Neural crest cell (in vitro differentiated cells): ENCODE measurements at regions not wholly inside any gene's neighbourhood (a gene's known extent, or its start where the extent isn't known, plus 50 kb on each side); places are given as distances from the start of the nearest gene placed in this dataset.

Experiments
- DNase-seq: peaks from one replicate; pipeline ENCODE4 v3.0.0; 2021; ENCODE audit warnings: low read depth, mixed read lengths, low spot score
- H3K27ac Mint-ChIP-seq: one replicate; pipeline ENCODE4 v1.8.0; 2021; ENCODE audit warnings: mild to moderate bottlenecking, mixed read lengths; ENCODE audit not compliant: unreplicated experiment
- H3K27me3 Mint-ChIP-seq: 2 replicates; pipeline ENCODE4 v1.8.0; 2021; ENCODE audit warnings: low read depth, mild to moderate bottlenecking, mixed read lengths
- H3K36me3 Mint-ChIP-seq: 2 replicates; pipeline ENCODE4 v1.8.0; 2021; ENCODE audit warnings: low read depth, mild to moderate bottlenecking, mixed read lengths
- H3K4me1 Mint-ChIP-seq: 2 replicates; pipeline ENCODE4 v1.8.0; 2021; ENCODE audit warnings: mixed read lengths
- H3K4me3 Mint-ChIP-seq: one replicate; pipeline ENCODE4 v1.8.0; 2021; ENCODE audit warnings: mild to moderate bottlenecking, mixed read lengths
- H3K9me3 Mint-ChIP-seq: 2 replicates; pipeline ENCODE4 v1.8.0; 2021; ENCODE audit warnings: mixed read lengths
- CTCF ChIP-seq: fragments of 200-600 bp; sonication (generic); conservative IDR thresholded peaks from 2 replicates; pipeline ENCODE4 v1.5.0; 2021; ENCODE audit warnings: antibody characterized with exemption, mild to moderate bottlenecking

- H3K4me1 Mint-ChIP-seq = peaks cover 24% of the 10 kb centered on the region
- H3K27ac Mint-ChIP-seq = no peak overlapping the region
- DNase-seq = no peak
- H3K36me3 Mint-ChIP-seq = no peaks in the 10 kb centered on the region
- no peaks in the 10 kb centered on the region for H3K9me3 Mint-ChIP-seq
- no peak for TF ChIP-seq CTCF
- no peak overlapping the region for H3K4me3 Mint-ChIP-seq
- H3K27me3 Mint-ChIP-seq = peaks cover 52% of the 10 kb centered on the region
Observed at GRCh38 chr14:101075801-101076413, 172.4 kb upstream of the RTL1 start.

- Mint-ChIP-seq H3K4me3 (no peak overlapping the region), H3K4me1 (peaks cover 23% of the 10 kb centered on the region), H3K9me3 (no peaks in the 10 kb centered on the region), H3K36me3 (no peaks in the 10 kb centered on the region), H3K27me3 (peaks cover 56% of the 10 kb centered on the region), H3K27ac (no peak overlapping the region)
- TF ChIP-seq CTCF = no peak
- no peak for DNase-seq
Observed at GRCh38 chr14:101076451-101077198, 173.1 kb upstream of the RTL1 start.

GRCh38 chr14:101077481-101078074 lies 174.1 kb upstream of the RTL1 start:
- Mint-ChIP-seq H3K36me3 (no peaks in the 10 kb centered on the region), H3K4me3 (peak overlapping the region; percentile 72), H3K27ac (no peak overlapping the region), H3K27me3 (peaks cover 58% of the 10 kb centered on the region), H3K4me1 (peaks cover 15% of the 10 kb centered on the region), H3K9me3 (no peaks in the 10 kb centered on the region)
- DNase-seq = peak; percentile 40
- no peak for TF ChIP-seq CTCF

- DNase-seq = no peak
- no peak overlapping the region for H3K27ac Mint-ChIP-seq
- H3K4me3 Mint-ChIP-seq = peak overlapping the region; percentile 63
- H3K4me1 Mint-ChIP-seq = peaks cover 17% of the 10 kb centered on the region
- peaks cover 58% of the 10 kb centered on the region for H3K27me3 Mint-ChIP-seq
- no peaks in the 10 kb centered on the region for H3K36me3 Mint-ChIP-seq
- TF ChIP-seq CTCF = no peak
- H3K9me3 Mint-ChIP-seq = peaks cover 3% of the 10 kb centered on the region
Observed at GRCh38 chr14:101078170-101078891, 174.8 kb upstream of the RTL1 start.

- Mint-ChIP-seq H3K4me3 (no peak overlapping the region), H3K9me3 (peaks cover 4% of the 10 kb centered on the region), H3K27me3 (peaks cover 58% of the 10 kb centered on the region), H3K4me1 (peaks cover 19% of the 10 kb centered on the region), H3K27ac (no peak overlapping the region), H3K36me3 (no peaks in the 10 kb centered on the region)
- DNase-seq = no peak
- TF ChIP-seq CTCF = no peak
Observed at GRCh38 chr14:101078892-101079221, 175.3 kb upstream of the RTL1 start.
